Calu3 (cell line): ENCODE measurements at regions not wholly inside any gene's neighbourhood (a gene's known extent, or its start where the extent isn't known, plus 50 kb on each side); places are given as distances from the start of the nearest gene placed in this dataset.

ENCODE experiments used
- BruUV-seq: library from RNA; stranded (reverse); fragments of 400-500 nt; replicated peaks from 2 replicates; lab custom pipeline; 2021; lab: Mats Ljungman, UMichigan
- CTCF ChIA-PET: fragments of 300-600 bp; sonication (Branson Sonifier 250); formaldehyde crosslinking; loops from one replicate; lab custom pipeline; 2022; ENCODE audit warnings: antibody characterized with exemption; lab: Charles Lee
- DNase-seq: peaks from one replicate; pipeline ENCODE4 v3.0.0; 2022
- H3K27ac Mint-ChIP-seq: one replicate; pipeline ENCODE4 v1.8.0; 2022; ENCODE audit warnings: mixed read lengths; ENCODE audit not compliant: unreplicated experiment
- H3K27me3 Mint-ChIP-seq: one replicate; pipeline ENCODE4 v1.8.0; 2022; ENCODE audit warnings: mixed read lengths; ENCODE audit not compliant: unreplicated experiment
- H3K36me3 Mint-ChIP-seq: one replicate; pipeline ENCODE4 v1.8.0; 2022; ENCODE audit warnings: mild to moderate bottlenecking, moderate library complexity, mixed read lengths; ENCODE audit not compliant: insufficient read depth, unreplicated experiment
- H3K4me1 Mint-ChIP-seq: one replicate; pipeline ENCODE4 v1.8.0; 2022; ENCODE audit warnings: mild to moderate bottlenecking, low read depth, mixed read lengths; ENCODE audit not compliant: unreplicated experiment
- H3K4me3 Mint-ChIP-seq: one replicate; pipeline ENCODE4 v1.8.0; 2022; ENCODE audit warnings: mild to moderate bottlenecking, low read depth, moderate library complexity, mixed read lengths; ENCODE audit not compliant: unreplicated experiment
- H3K9me3 Mint-ChIP-seq: one replicate; pipeline ENCODE4 v1.8.0; 2022; ENCODE audit warnings: low read depth, mixed read lengths; ENCODE audit not compliant: unreplicated experiment
- intact Hi-C: fragments of 100-400 bp; cut with micrococcal nuclease; formaldehyde crosslinking; loops from one replicate; pipeline ENCODE4 v1.10.0; 2022; ENCODE audit not compliant: unreplicated experiment
- TF ChIP-seq, protein P1 (sequence below): fragments of 200-600 bp; IDR thresholded peaks from one replicate; pipeline ENCODE4 v1.8.0; 2022; ENCODE audit warnings: antibody characterized with exemption; ENCODE audit not compliant: unreplicated experiment

DNA sequence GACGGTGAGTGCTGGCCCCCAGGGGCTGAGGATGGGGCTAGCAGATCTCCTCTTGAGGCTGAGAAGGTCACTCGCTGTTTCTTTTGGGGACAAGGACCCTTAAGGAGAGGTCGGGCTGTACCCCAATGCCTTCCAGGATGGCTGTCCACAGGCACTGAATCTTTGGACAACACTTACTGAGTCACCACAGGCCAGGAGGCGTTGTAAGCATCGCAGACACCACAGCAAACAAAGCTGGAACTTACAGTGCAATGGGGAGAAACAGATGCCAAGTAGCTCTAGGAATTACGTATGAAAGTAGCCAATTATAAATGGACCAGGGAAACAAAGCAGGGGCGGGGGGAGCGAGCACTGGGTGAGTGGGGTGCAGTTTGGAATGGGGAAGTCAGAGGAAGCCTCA lies 219.8 kb downstream of the GLI2 start:
- CTCF ChIA-PET = no interaction called here
- Mint-ChIP-seq H3K27ac (no peak overlapping the region), H3K9me3 (no peaks in the 10 kb centered on the region), H3K27me3 (no peaks in the 10 kb centered on the region), H3K4me3 (no peak overlapping the region), H3K4me1 (peaks cover 7% of the 10 kb centered on the region), H3K36me3 (no peaks in the 10 kb centered on the region)
- BruUV-seq = no TSS peak
- TF ChIP-seq, protein P1, sequence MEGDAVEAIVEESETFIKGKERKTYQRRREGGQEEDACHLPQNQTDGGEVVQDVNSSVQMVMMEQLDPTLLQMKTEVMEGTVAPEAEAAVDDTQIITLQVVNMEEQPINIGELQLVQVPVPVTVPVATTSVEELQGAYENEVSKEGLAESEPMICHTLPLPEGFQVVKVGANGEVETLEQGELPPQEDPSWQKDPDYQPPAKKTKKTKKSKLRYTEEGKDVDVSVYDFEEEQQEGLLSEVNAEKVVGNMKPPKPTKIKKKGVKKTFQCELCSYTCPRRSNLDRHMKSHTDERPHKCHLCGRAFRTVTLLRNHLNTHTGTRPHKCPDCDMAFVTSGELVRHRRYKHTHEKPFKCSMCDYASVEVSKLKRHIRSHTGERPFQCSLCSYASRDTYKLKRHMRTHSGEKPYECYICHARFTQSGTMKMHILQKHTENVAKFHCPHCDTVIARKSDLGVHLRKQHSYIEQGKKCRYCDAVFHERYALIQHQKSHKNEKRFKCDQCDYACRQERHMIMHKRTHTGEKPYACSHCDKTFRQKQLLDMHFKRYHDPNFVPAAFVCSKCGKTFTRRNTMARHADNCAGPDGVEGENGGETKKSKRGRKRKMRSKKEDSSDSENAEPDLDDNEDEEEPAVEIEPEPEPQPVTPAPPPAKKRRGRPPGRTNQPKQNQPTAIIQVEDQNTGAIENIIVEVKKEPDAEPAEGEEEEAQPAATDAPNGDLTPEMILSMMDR = no peak
- no peak for DNase-seq
- intact Hi-C loops = no loop called here

DNA sequence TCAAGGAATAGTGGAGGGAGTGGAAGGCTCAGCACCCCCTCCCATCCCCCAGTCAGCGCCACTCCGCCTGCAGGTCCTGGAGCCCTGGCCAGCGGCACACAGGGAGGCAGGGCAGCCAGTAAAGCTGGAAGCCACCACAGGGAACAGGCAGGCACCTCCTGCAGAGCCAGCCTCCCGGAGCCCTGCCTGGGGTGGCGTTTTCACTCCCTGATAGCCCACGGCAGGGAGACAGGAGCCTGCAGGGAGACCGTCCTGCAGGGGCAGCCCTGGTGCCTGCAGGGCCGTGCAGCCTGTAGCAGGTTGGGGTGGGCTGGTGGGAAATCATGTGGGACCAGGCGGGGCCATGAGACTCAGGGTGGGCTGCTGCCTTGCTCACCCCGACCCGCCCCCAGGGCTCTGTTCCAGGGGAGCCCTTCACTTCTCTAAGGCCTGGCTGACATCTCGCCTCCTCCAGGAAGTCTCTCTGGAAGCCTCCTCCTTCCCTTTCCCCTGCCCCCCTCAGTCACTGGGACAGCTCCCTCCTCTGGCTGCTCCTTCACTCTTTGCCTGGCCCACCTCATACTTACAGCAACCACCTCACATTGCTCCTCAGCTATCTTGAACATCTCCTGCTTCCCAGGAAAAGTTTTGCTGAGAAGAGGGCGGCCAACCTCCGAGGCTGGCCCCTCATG lies 221.0 kb downstream of the GLI2 start:
- intact Hi-C loops = no loop called here
- no peak for DNase-seq
- Mint-ChIP-seq H3K36me3 (no peaks in the 10 kb centered on the region), H3K27me3 (no peaks in the 10 kb centered on the region), H3K4me3 (no peak overlapping the region), H3K27ac (no peak overlapping the region), H3K4me1 (peaks cover 7% of the 10 kb centered on the region), H3K9me3 (no peaks in the 10 kb centered on the region)
- CTCF ChIA-PET = no interaction called here
- no TSS peak for BruUV-seq
- TF ChIP-seq, protein P1 = no peak

DNA sequence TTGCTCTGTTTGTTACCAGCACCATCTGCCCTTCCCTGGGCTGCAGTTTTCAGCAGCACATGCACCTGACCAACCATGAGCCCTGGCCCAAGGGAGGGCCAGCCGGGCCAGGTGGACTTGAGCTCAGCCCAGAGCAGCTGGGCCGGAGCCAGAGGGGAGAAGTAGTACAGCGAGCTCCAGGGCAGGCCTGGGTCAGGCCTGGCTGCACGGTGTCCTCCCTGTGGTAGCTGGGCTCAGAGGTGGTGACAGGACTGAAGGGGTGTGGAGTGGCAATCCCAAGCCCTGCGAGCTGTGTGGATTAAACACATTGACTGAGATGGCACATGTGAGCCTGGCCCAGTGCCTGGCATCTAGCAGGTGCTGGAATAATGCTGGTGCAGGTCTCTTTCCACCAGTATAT lies 222.2 kb downstream of the GLI2 start:
- peaks cover 7% of the 10 kb centered on the region for H3K4me1 Mint-ChIP-seq
- TF ChIP-seq, protein P1 = no peak
- H3K36me3 Mint-ChIP-seq = no peaks in the 10 kb centered on the region
- intact Hi-C loops = no loop called here
- CTCF ChIA-PET = interaction anchor here (0.7 to 1.1 kb wide), 3 partner anchors 10 to 22 kb away, joined by 3 read pairs; no protein-coding TSS in a partner anchor
- no TSS peak for BruUV-seq
- DNase-seq = no peak
- no peaks in the 10 kb centered on the region for H3K27me3 Mint-ChIP-seq
- no peak overlapping the region for H3K4me3 Mint-ChIP-seq
- no peaks in the 10 kb centered on the region for H3K9me3 Mint-ChIP-seq
- no peak overlapping the region for H3K27ac Mint-ChIP-seq

DNA sequence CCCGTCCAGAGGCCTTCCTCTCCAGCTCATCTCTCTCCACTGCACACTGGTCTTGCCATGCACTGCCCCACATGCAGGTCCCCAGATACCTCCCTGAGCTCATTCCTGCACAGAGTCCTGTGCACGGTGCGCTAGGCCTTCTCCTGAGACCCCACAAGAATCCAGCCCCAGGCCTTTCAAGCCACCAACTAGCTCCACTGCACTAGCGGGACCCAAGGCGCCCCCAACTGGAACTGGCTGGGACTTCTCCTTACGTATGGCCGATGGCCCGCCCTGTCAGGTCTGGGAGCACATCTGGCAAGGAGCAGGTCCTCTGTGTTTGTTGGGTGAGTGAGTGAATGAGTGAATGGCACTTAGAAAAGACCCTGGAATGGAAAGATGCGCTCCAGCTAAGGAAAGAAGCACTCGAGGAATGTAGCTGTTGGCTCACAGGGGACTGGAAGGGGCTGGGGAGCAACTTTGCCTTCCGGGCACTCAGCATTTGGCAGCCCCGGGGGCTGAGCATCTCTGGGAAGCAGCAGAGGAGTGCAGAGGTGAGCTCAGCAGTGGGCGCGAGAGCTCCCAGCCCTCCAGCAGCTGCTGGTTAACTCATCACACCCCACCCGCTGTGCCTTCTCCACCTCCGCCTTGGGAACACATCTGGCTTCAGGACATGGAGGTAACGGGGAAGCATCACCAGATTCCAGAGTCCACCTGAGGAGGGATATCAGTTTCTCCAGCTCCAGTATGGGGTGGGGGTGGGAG lies 223.1 kb downstream of the GLI2 start:
- no TSS peak for BruUV-seq
- Mint-ChIP-seq H3K27me3 (peaks cover 5% of the 10 kb centered on the region), H3K9me3 (no peaks in the 10 kb centered on the region), H3K4me3 (no peak overlapping the region), H3K4me1 (peaks cover 7% of the 10 kb centered on the region), H3K36me3 (no peaks in the 10 kb centered on the region), H3K27ac (no peak overlapping the region)
- DNase-seq = no peak
- TF ChIP-seq, protein P1 = no peak
- intact Hi-C loops = no loop called here
- CTCF ChIA-PET = interaction anchor here (0.9 to 1.1 kb wide), 2 partner anchors 9 to 13 kb away, joined by 3 read pairs; no protein-coding TSS in a partner anchor
